ENCODE measurements at regions not wholly inside any gene's neighbourhood (a gene's known extent, or its start where the extent isn't known, plus 50 kb on each side); places are given as distances from the start of the nearest gene placed in this dataset.
A peak's percentile ranks its signal among the peaks of the same experiment; 100 is the strongest.
"Not testable (repeated sequence)": the region's sequence is repeated elsewhere in the genome, so short reads cannot be mapped to it uniquely, and the experiment has no call there.

DNA sequence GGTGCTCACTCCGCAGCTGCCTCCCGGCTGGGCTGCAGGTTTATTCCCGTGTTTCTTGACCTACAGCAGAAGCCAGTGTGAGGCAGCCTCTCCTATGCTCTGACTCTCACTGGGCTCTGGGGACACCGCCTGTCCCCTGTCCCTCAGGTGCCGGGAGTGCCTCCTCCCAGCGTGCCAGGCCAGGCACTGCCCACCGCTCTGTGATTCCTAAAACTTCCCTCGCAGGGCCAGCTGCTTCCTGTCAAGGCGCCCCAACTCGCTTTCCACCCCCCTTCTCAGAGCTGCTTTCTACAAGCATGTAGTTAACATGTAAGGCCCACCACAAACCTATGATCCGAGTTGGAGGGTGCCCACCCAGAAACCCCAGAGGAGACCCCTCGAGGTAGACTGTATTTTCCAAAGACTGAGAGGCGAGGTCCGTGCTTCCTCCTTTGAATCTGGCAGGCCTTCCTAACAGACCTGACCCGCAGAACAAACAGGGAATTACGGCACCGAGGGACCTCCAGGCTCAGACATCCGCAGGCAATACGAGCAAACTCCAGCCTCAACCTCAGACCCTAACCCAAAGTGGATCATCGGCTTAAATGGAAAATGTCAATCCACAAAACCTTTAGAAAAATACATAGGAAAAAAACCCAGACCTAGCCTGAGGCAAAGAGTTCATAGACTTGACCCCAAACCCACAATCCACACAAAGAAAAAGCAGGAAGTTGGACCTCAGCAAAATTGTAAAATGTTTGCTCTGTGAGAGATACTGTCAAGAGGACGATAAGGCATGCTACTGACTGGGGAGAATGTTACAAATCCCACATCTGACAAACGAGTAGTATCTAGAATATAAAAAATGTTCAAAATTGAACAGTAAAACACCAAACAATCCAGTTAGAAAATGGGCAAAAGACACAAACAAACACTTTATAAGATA, 121.3 kb upstream of the IQSEC1 start:
- no peak for DNase-seq (ENCODE audit: low spot score)

DNA sequence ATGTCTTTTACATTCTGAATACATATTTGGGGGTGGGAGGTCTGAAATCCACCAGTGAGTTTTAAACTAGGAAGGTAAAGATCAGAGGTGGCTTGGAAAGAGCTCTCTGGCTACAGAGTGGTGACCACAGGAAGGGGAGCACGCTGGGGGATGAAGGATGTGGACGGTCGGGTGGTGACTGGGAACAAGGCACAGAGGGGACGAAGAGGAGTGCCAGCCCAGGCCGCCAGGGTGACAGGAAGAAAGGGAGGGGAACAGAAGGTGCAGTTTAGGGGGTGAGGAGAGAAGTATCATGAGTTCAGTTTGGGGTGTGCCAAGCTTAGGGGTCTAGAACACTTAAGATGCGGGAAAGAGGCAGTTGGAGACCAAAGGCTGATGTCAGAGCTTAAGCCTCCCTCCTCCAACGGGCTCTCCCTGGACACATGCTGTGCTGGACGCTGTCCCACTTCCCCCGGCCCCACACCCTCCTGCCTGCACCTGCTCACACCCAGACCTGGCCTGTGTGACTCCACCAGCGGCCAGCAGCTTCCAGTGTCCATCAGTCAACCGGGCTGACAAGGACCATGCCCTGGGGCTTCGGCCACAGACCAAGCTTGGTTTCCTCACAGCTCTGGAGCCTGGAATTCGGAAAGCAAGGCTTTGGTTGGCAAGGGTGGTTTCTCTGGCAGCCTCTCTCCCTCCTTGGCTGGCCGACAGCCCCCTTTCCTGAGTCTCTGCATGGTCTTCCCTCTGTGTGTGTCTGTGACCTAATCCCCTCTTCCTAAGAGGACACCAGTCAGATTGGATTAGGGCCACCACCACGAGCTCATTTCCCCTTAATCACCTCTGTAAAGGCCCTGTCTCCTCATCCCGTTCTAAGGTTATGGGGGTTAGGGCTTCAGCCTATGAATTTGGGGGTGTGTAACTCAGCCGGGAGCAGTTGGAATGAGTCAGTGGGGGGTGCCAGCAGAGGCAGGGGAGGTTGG, 120.4 kb upstream of the IQSEC1 start:
- no peak for DNase-seq (ENCODE audit: low spot score)

DNA sequence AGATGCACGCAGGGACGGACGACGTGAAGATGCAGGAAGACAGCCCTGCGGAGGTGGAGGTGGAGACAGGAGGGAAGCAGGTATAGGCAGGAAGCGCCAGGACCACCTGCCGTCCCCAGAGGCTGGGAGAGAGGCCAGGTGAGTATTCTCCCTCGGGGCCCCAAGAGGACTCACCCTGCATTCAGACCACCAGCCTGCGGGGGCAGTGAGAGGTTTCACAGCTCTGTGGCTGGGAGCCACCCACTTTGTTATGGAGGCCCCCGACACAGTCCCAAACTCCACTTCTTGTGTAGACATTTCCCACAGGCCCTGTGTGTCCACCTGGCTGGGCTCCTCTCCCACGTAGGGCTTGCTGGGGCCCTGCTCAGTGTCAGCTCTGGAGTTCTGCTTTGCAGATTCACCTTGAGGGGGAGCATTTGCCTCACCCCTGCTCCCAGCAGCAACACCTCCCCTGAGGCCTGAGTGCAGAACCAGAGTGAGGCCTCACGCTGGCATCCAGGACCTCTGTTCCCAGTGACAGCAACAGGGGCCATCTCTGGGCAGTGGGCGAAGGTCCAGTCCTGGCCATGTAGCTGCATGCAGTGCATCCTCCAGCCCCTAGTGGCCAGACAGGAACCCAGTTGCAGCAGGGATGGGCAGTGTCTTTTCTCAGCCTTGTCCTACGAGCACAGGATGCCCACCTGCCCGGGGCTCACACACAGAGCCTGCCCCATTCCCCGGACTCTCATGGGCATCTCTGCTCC, 119.4 kb upstream of the IQSEC1 start:
- DNase-seq (ENCODE audit: low spot score), result no peak

DNA sequence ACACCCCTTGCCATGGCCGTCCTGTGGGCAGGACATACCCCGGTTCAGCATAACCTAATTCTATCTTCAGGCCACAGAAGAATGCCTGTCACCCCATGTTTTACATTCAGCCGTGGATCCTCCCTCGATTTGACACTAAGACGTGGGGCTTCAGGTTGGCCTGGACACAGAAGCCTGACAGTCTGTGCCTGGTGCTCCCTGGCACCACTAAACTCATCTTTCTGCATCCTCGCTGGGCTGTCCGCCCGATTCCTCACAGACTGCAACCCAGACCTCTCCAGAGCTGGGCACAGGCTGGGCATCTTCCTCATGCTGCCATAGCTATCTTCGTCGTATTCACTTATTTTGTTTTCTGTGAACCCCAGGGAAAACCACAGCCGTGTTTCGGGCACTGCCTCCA, 117.8 kb upstream of the IQSEC1 start:
- no peak for DNase-seq (ENCODE audit: low spot score)

DNA sequence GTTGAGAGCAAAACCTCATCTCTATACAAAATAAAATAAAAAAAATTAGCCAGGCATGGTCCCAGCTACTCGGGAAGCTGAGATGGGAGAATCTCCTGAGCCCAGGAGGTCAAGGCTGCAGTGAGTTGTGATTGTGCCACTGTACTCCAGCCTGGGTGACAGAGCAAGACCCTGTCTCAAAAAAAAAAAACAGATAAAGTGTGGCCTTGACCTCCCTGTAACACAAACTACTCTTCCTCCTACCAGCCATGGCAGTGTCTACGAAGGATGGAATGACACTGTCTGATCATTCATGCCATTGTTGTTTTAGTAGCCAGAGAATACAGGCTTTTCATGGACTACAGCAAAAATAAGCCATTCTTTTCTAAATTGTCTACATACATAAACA, 117.1 kb upstream of the IQSEC1 start:
- DNase-seq (ENCODE audit: low spot score), result no peak

DNA sequence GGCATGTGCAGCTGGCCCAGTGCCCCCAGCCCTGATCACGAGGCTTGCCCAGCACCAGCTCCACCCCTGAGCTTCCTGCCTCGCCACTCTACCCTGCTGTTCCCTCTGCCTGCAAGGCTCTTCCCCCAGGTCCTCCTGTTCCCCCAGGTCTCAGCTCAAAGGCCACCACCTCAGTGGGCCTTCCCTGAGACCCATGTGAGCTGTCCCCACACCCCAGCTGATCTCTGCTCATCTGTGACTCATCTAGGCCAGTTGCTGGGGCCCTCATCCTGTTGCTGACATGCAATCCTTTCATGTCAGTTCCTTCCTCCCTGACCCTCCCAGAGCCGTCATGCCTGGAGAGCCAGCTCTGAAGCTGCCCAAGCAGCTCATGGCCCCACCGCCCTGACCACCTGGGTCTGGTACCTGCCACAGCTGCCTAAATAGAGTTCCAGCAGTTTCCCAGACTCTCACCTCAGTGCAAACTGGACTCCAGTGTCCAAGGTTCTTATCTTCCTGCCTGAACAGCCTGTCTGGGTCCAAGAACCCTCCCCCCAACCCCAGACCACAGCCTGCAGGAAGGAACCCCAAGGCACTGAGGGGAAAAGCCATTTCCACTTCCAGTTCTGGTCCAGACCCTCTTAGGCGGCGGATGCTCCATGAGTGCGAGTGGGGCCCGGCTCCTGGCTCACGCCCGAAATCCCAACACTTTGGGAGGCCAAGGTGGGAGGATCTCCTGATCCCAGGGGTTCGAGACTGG, 116.6 kb upstream of the IQSEC1 start:
- peak; percentile 39 for DNase-seq (ENCODE audit: low spot score)

DNA sequence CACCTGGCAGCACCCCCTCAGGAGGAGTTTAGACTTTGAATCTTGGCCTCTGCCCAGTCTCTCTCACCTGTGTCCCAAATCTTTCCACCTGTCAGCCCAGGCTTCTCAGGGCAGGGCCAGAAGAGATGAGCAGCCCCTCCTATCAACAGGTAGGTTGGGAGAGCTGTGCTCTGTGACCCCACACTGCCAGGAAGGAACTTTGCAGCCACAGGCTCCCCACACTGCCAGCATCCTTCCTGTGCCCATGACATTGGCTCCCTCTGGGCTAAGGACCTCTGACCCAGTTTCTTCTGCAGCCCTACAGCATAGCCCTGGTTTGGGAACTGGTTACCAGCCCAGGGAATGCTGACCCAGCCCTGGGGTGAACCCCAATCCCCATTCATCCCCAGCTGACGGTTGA, 115.7 kb upstream of the IQSEC1 start:
- no peak for DNase-seq (ENCODE audit: low spot score)

DNA sequence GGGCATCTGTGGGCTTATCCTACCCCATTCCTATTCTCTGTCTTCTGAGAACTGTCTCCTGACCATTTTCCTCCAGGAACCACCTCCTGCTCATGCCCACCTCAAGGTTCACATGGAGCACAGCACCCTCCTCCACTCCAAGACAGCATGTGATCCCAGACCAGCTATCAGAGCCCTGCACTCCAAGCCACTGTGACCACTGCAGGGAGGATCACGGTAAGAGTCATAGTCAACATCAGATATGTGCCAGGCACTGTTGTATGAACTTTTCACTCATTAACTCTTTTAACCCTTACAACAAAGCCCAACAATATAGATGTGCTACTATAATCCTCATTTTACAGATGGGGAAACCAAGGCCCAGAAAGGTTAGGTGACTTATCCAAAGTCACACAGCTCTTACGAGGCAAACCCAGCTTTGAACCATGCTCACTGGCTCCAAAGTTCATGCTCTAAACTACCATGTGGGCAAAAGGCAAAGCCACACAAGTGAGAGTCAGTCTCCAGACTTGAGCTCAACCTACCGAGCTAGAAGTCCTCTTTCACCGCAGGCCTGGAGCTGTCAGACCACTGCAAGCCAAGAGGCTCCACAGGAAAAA, 115.1 kb upstream of the IQSEC1 start:
- DNase-seq (ENCODE audit: low spot score), result no peak

DNA sequence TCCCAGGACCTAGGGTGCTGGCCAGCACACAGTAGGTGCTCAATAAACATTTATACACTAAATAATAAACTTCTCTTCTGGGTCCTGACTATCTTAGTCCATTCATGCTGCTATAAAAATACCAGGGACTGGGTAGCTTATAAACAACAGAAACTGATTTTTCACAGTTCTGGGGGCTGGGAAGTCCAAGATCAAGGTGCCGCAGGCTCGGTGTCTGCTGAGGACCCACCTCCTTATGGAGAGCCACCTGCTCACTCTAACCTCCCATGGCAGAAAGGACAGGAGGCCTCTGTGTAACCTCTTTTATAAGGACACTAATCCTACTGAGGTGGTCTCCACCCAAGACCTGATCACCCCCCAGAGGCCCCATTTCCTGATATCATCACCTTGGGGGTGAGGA, 114.4 kb upstream of the IQSEC1 start:
- DNase-seq (ENCODE audit: low spot score), result no peak

DNA sequence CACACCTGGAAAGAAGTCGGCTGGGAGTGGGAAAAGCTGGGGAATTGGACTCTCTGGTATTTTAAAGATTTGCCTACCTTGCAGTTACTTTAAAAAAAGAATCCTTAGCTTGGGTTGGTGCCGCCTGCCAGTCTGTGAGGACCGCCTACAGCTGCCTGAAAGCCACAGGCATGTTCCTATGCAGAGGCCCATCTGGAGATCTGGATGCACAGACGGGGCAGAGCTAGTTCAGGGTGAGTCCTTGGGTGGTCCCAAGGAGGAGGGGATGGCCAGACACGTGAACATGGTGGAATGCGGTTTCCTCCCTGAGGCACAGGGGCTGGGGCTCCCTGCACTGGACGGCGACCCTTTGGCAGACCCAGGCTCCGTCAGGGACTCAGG, 113.2 kb upstream of the IQSEC1 start:
- DNase-seq (ENCODE audit: low spot score), result no peak

DNA sequence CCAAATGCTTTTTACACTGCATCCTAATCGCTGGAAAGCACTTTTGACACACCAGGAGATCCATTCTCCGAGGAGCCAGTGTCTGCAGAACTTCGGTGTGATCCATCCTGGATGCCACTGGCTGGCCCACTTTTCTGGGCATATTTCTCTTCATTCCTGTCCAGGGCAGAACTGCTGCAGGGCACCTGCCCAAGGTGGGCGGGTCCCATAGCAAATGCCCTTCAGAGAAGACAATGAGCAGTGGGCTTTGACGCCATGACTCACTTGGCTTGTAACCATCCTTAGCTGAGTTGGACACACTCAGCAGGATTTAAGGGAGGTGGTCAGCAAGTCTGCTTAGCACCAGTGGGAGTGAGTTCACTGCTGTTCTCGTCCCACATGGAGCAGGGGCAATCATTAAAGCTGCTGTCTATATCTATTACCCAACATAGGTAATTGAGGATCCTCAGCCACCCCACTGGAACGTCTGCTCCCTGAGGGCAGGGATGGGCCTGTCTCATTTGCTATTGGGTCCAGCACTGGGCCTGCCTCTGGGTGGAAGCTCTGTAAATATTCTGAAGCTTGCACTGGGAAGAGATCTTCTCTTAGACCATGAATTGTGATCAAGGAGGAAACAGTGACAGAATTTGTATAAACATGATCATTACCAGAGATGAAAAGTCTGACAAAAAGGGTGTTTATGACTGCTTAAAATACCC, 112.7 kb upstream of the IQSEC1 start:
- no peak for DNase-seq (ENCODE audit: low spot score)

DNA sequence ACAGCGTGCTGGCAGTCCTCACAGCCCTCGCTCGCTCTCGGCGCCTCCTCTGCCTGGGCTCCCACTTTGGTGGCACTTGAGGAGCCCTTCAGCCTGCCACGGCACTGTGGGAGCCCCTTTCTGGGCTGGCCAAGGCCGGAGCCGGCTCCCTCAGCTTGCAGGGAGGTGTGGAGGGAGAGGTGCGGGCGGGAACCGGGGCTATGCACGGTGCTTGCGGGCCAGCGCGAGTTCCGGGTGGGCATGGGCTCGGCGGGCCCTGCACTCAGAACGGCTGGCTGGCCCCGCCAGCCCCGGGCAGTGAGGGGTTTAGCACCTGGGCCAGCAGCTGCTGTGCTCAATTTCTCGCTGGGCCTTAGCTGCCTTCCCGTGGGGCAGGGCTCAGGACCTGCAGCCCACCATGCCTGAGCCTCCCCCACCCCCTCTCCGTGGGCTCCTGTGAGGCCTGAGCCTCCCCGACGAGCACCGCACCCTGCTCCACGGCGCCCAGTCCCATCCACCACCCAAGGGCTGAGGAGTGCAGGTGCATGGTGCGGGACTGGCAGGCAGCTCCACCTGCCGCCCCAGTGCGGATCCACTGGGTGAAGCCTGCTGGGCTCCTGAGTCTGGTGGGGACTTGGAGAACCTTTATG, 106.5 kb upstream of the IQSEC1 start:
- not testable (repeated sequence) for DNase-seq (ENCODE audit: low spot score)

DNA sequence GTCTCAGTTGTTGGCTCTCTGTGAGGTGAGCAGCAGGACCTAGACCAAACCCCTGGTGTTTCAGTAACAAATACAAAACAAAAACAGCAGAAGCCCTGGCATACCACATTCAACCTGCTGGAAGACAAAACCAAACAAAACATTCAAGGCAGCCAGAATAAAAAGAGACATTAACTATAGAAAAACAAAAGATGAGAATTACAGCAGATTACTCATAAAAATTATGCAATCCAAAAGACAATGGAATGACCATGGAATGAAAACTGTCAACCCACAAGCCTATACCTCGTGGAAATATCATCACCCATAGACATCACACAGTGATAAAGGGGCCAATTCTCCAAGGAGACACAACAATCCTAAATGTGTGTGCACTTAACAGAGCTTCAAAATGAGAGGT, 106.0 kb upstream of the IQSEC1 start:
- DNase-seq (ENCODE audit: low spot score), result no peak

DNA sequence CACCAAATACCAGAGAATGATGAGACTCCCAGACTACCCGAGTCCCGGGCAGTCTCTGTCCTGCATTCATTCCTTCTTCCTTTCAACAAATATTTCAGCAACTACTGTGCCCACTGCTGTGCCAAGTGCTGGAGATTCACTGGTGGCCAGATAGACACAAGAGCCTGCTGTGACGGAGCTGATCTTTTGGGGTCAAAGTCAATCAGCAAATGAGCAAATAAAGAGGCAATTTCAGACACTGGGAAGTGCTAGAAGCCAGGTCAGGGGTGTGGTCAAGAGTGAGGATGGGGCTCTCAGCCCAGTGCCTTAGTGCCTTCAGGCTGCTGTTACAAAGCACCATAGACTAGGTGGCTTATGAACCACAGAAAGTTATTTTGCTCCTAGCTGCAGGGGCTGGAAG, 104.9 kb upstream of the IQSEC1 start:
- DNase-seq (ENCODE audit: low spot score), result no peak

DNA sequence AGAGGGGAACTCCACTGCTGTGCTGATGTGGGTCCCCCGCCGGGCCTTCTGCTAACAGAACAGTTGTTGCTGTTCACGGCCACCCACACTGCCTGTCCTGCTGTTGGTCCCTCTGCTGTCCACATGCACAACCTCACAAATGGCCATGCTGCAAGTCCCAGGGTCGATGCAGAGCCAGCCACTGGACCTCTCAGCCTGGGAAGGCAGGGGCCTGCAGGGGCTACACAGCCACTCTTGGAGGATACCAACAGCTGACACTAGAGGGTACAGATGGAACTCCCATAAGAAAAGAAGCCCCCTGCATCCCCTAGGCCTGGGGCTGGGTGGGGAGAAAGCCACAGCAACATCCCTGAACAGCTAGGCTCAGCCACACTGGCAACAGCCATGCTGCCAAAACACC, 104.4 kb upstream of the IQSEC1 start:
- no peak for DNase-seq (ENCODE audit: low spot score)

DNA sequence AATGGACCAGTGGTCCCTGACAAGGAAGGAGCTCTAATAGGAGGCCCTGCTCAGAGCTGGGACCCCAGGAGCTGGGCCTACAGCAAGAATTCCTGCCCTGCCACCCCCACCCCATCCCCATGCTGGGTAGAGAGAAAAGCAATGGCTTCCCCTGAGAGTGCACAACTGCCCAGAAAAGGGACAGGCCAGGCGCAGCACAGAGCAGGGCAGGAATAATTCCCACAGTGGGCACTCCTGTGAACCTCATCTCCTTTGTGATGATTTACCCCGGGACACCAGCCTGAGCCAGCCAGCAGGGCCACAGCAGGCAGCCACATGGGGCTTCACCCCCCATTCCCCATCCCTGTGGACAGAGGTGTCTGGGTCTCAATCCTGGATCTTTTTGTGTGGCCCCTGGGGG, 104.0 kb upstream of the IQSEC1 start:
- DNase-seq (ENCODE audit: low spot score), result no peak

DNA sequence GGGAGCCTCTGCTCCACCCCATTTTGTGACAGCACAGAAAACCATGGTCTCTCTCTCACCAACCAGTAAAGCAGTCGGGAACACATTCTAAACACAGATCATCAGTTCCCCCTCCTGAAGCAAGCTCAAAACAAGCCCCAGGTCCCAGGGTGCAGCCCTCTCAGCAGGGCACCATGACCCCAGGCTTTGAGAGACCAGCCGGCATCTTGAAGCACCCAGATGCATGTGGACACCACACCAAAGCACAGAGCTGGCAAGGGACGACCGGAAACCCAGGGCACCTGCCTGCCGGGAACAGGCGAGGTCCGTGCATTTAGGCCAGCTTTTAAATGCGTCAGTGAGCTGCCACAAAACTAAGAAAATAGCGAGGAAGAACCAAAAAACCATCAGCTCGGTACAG, 103.2 kb upstream of the IQSEC1 start:
- DNase-seq (ENCODE audit: low spot score), result no peak

DNA sequence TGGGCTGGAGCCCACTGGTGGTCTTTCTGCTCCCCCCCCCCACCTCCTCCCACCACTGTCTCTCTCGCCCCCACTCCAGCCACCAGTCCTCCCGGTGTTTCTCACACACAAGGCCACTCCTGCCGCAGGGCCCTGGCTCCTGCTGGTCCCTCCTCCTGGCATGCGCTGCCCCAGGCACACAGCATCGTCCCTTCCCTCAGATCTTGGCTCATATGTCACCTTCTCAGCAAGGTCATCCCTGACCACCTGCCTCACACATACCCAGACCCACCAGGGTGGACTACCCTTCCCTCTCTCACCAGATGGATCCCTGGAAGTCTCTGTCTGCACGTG, 101.5 kb upstream of the IQSEC1 start:
- DNase-seq (ENCODE audit: low spot score), result no peak

DNA sequence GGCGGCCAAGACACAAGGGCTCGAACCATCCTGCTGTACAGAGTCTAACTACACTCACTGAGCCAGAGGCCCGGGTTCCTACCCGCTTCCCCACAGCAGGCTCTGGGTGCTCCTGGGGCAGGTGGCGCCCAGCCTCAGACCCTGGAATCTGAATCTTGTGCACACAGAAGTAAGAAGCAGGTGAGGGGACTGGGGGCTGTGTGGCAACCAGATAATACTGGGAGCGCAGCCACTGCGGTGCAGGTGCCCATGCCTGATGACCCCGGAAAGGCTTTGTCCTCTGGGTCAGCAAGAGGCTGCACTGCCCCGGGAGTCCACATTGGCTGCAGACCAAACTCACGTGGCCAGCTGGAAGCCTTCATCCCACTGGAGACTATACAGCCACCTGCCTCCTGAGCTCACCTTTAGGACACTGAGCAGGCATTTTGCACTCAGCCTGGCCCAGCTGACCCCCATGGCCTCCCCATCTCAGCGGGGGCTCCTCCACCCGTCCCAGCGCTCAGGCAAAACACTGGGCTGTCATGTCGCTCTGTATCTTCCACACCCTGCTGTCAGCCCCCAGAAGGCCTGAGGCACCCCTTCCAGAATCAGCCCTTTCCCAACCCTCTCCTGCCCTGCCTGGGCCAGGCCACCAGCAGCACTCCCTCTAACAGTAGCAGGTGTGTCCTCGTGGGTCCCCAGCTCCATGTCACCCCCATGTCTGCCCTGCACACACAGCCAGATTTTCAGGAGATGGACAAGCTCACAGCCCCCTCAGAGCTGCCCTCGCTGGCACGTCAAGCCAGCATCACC, 101.0 kb upstream of the IQSEC1 start:
- DNase-seq (ENCODE audit: low spot score), result no peak
